ENCODE measurements at regions not wholly inside any gene's neighbourhood (a gene's known extent, or its start where the extent isn't known, plus 50 kb on each side); places are given as distances from the start of the nearest gene placed in this dataset.
"Not testable (repeated sequence)": the region's sequence is repeated elsewhere in the genome, so short reads cannot be mapped to it uniquely, and the experiment has no call there.

DNA sequence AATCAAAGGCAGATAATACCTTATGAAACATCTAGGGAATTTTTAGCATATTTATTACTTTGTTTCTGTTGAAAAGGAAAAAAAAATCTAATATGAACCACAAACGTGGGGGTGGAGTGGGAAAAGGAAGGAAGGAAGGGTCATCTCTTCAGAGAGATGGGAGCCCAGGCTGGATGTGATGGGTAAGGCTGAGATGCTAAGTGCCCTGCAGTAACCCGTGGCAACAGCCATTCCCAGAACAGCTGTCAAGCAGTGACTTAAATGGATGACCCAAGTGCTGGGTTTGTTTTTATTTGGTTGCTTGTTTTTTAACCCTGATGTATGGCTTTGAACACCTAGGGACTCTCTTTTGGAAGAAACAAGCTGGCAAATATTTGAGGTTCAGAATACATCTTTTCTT lies 50.7 kb upstream of the KLF7 start:
- no peak for DNase-seq

- no peak for DNase-seq
Observed at GRCh38 chr2:207217442-207217841, 51.7 kb upstream of the KLF7 start.

- DNase-seq = peak; percentile 25
Observed at GRCh38 chr2:207219081-207219630, 53.4 kb upstream of the KLF7 start.

DNA sequence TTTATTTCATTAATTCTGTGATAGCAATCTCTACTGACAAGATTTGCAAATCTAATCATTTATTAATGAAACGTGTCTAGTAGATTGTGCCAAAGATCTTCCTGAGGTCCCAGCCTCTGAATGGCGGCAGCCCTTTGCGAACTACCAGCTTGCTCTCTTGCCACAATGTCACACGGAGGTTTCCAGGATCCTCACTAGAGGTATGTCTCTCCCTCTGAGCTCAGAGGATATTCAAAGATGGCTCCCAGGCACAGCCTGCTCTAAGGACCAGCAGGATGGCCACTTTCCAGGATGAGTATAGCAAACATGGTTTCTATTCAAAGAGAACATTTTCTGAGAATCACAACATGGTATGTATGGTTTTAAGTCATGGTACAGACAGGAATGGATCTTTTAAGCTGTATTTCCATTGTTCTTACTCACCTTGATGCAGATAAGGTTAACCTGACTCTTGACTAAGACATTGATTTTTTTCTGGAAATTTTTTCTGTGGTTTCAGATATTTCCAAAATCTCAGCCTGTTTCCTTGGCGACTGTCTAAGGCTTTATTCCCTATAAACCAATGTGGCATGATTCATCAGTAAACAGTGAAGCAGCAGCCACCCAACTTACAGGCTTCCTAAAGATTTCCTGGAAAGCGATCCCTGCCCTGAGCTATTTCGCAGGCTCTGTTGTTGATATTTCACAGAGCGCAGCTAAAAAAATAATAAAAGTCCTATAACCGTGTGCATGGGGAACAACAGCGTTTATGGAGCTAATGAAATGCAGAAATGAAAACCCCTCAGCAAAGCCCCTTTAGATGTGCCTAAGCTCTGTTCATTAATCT lies 54.1 kb upstream of the KLF7 start:
- no peak for DNase-seq

GRCh38 chr2:207221731-207222130 lies 56.0 kb upstream of the KLF7 start:
- no peak for DNase-seq

DNA sequence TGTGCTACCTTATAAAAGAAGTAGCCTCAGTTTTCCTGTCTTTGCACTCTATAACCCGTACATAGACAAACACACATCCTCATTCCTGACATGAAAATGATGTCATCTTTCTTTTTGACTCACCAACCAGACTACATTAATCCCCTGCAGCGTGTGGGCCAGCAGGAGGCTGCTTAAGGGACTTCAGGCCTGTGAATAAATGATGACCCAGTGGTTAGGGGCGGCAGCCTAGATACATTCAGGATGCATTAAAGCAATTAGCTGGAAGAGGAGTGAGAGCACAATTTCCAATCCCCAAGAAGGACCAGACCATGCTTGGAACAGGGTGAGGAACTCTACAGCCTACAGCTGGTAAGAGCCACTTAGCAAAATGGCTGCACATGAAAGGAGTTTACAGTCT lies 57.3 kb upstream of the KLF7 start:
- no peak for DNase-seq

- DNase-seq = no peak
Observed at GRCh38 chr2:207224381-207224780, 58.6 kb upstream of the KLF7 start.

GRCh38 chr2:207224791-207225482 lies 59.2 kb upstream of the KLF7 start:
- no peak for DNase-seq

DNA sequence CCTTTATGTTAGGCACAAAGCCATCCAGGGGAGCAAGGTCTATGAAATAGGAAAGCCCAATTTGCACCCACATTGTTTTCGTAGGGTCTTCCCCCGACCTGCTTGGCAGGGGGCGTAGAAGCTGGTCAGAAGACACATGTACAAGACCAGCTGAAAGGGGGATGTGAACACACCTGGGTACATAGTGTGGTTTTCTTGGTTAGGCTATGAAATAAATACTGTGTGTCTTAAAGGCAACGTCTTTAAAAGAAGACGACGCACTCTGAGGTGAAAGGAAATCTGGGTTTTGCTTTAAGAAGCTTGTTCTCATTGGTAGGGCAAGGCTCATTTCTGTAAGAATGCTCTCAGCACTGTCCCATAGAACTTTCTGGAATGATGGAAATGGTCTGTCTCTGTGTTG lies 60.0 kb upstream of the KLF7 start:
- no peak for DNase-seq

DNA sequence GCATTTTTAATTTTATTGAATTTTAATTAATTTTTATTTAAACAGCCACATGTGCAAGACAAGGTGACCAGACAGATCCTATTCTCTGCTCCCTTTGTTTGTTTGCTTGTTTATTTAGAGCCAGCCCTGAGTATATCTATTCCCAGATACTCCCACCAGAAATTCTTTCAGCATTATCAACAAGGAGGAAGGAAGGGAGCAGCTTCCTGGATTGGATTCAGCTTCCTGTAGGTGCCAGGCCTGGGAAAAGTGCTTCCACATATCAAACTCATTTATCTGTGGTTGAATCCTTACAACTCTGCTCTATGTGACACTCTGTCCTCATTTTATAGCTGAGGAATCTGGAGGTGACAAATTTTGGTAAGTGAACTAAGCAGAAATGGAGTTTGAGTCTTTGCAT lies 60.5 kb upstream of the KLF7 start:
- DNase-seq = no peak

- no peak for DNase-seq
Observed at GRCh38 chr2:207226671-207227061, 60.9 kb upstream of the KLF7 start.

- peak; percentile 89 for DNase-seq
Observed at GRCh38 chr2:207227062-207227748, 61.5 kb upstream of the KLF7 start.

DNA sequence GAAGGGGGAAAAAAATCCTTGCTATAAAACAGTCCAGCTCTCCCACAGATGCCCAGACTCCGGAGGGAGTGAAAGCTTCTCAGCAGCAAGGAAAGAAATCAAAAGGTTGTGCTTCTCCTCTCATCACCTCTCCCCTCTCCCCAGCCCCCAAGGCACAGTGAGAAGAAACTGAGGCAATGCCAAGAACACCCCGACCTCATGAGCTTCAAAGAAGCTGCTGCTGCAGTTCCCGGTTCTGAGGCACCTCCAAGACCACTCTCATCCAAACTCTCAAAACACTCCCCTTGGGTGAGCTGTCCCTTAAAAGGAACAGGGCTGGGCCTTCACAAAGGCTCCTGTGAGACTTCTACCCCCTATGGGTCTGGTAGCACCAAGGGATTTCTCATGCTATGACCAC lies 62.0 kb upstream of the KLF7 start:
- no peak for DNase-seq

- DNase-seq = no peak
Observed at GRCh38 chr2:207228402-207228801, 62.7 kb upstream of the KLF7 start.

GRCh38 chr2:207229161-207229560 lies 63.4 kb upstream of the KLF7 start:
- DNase-seq = no peak

- no peak for DNase-seq
Observed at GRCh38 chr2:207230261-207231105, 64.7 kb upstream of the KLF7 start.

DNA sequence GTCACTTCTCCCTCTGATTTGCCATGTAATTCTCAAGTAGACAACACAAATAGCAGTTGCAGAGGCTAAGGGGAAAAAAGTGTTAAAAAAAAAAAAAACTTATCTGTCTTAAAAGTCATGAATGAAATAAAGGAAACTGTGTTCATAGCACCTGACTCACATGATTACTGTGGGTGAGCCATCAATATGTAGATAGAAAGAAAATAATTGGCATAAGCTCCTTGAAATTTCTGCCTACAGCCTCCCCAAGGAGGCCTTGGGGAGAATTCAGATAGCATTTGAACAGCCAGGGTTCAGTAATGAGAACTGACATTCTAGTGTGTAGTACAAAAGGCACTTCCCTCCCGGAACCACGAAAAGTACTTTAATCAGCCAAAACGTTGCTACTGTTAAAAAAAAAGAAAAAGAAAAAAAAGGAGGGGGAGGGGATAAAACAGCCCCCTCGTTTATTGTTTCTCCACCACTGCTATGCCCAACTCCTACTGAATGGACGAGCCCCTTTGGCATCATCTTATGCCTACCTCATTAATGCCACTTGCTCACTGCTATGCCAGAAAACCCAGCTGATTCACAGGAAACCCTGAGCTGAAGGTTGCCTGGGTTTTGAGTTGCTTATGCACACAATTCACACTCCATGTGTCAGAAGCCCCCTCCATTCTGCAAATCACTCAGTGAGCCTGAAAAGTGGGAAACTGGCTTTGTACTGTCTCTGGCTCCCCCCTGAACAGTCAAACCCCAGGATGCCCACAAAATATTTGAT lies 65.5 kb upstream of the KLF7 start:
- no peak for DNase-seq

- DNase-seq = no peak
Observed at GRCh38 chr2:207231967-207232366, 66.2 kb upstream of the KLF7 start.

DNA sequence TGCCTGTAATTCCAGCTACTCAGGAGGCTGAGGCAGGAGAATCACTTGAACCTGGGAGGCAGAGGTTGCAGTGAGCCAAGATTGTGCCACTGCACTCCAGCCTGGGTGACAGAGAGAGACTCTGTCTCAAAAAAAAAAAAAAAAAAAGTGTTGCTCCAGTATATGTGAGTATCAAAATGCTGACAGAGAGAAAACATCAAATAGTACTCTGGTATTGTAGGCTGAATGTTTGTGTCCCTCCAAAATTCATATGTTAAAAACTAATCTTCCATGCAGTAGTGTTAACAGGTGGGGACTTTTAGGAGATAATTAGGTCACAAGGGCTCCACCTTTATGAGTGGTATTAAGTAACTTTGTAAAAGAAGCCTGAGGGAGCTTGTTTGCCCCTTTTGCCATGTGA lies 67.4 kb upstream of the KLF7 start:
- DNase-seq = not testable (repeated sequence)

- DNase-seq = no peak
Observed at GRCh38 chr2:207233731-207234130, 68.0 kb upstream of the KLF7 start.

- DNase-seq = no peak
Observed at GRCh38 chr2:207235621-207236020, 69.9 kb upstream of the KLF7 start.
